SHP77 treated with DMSO at 0.1 percent for 48 hours (cell line): ENCODE measurements at regions not wholly inside any gene's neighbourhood (a gene's known extent, or its start where the extent isn't known, plus 50 kb on each side); places are given as distances from the start of the nearest gene placed in this dataset.
"Not testable (repeated sequence)": the region's sequence is repeated elsewhere in the genome, so short reads cannot be mapped to it uniquely, and the experiment has no call there.

ENCODE experiments used
- DNase-seq: peaks from one replicate; lab custom pipeline; 2025; lab: John Stamatoyannopoulos, UW

GRCh38 chr10:105644559-105644958 lies 1003.5 kb downstream of the SORCS3 start:
- no peak for DNase-seq

- no peak for DNase-seq
Measured at GRCh38 chr10:105644091-105644490, 1003.0 kb downstream of the SORCS3 start.

- DNase-seq, result no peak
Measured at GRCh38 chr10:105643660-105644059, 1002.6 kb downstream of the SORCS3 start.

GRCh38 chr10:105634281-105634680 lies 993.2 kb downstream of the SORCS3 start:
- DNase-seq, result no peak

GRCh38 chr10:105615715-105616365 lies 974.8 kb downstream of the SORCS3 start:
- no peak for DNase-seq

- no peak for DNase-seq
Measured at GRCh38 chr10:105611244-105611798, 970.2 kb downstream of the SORCS3 start.

GRCh38 chr10:105609451-105609850 lies 968.4 kb downstream of the SORCS3 start:
- DNase-seq, result no peak

GRCh38 chr10:105605918-105606317 lies 964.8 kb downstream of the SORCS3 start:
- no peak for DNase-seq

GRCh38 chr10:105605104-105605503 lies 964.0 kb downstream of the SORCS3 start:
- DNase-seq, result no peak

- DNase-seq, result no peak
Measured at GRCh38 chr10:105598207-105598606, 957.1 kb downstream of the SORCS3 start.

- no peak for DNase-seq
Measured at GRCh38 chr10:105597312-105597711, 956.2 kb downstream of the SORCS3 start.

GRCh38 chr10:105596749-105597148 lies 955.7 kb downstream of the SORCS3 start:
- DNase-seq, result no peak

GRCh38 chr10:105594296-105594695 lies 953.2 kb downstream of the SORCS3 start:
- DNase-seq, result no peak

GRCh38 chr10:105592468-105592867 lies 951.4 kb downstream of the SORCS3 start:
- DNase-seq, result no peak

- DNase-seq, result no peak
Measured at GRCh38 chr10:105586451-105587098, 945.5 kb downstream of the SORCS3 start.

GRCh38 chr10:105585753-105586152 lies 944.7 kb downstream of the SORCS3 start:
- no peak for DNase-seq

GRCh38 chr10:105585171-105585570 lies 944.1 kb downstream of the SORCS3 start:
- DNase-seq, result no peak

GRCh38 chr10:105579112-105579511 lies 938.0 kb downstream of the SORCS3 start:
- no peak for DNase-seq

GRCh38 chr10:105577865-105578607 lies 936.9 kb downstream of the SORCS3 start:
- DNase-seq, result no peak

- no peak for DNase-seq
Measured at GRCh38 chr10:105559333-105560097, 918.4 kb downstream of the SORCS3 start.

GRCh38 chr10:105550453-105550852 lies 909.4 kb downstream of the SORCS3 start:
- DNase-seq, result not testable (repeated sequence)

- no peak for DNase-seq
Measured at GRCh38 chr10:105549731-105550130, 908.6 kb downstream of the SORCS3 start.
